NCI-H1105 (cell line): ENCODE measurements at regions not wholly inside any gene's neighbourhood (a gene's known extent, or its start where the extent isn't known, plus 50 kb on each side); places are given as distances from the start of the nearest gene placed in this dataset.

Source experiments
- DNase-seq: peaks from one replicate; lab custom pipeline; 2025; lab: John Stamatoyannopoulos, UW

- peak; percentile 41 for DNase-seq
These were observed 235.8 kb upstream of the TMTC1 start for GRCh38 chr12:30019366-30020140.

DNA sequence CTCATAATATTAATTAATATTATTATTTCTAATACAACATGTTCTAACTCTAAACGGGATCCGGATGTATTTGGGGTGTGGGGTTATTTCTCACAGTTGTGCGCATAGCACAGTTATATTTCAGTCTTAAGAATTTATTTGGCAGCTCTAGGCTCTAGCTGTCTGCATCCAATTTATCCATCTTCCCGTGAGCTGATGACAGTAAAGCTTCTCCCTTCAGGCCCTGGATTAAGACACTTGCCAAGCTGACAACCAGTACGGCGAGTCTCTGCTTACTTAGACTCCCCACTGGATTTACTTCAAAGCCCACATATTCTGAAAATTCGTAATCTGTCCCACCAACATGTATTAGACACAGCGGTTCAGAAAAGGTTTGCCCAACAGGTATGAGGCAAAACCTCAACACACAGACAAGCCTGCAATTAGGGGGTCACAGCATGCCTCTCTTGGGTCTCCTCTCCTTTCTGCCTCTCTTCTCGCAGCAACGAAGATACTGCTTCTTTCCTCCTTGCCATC lies 232.9 kb upstream of the TMTC1 start:
- DNase-seq, result no peak

DNA sequence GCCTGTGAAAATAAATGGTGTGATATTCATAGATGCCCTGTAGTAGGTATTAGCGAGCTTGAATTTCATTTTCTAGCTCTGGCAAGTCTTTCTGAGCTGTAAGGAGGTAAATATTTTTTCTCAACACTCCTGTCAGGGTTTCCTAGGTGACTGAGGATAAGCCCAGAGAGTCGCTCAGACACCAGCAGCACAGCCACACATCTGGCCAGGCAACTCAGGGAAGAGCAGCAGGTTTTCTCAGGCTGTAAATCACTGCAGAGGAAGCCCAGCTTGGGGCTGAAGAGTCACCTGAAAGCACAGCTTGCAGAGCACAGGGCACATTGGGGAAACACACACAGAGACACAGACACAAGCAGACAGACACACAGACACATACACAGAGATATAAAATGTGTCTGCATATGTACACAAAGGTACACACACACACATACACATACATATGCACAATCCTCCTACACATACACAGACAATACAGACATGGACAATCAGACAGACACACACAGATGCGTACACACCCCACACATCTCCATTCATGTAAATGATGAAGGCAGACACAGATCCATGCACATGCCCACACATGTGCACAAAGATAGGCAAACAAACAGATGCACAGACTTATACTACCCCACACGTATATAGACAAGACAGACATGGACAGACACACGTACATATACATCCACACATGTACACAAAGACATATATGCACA lies 232.0 kb upstream of the TMTC1 start:
- DNase-seq, result no peak

DNA sequence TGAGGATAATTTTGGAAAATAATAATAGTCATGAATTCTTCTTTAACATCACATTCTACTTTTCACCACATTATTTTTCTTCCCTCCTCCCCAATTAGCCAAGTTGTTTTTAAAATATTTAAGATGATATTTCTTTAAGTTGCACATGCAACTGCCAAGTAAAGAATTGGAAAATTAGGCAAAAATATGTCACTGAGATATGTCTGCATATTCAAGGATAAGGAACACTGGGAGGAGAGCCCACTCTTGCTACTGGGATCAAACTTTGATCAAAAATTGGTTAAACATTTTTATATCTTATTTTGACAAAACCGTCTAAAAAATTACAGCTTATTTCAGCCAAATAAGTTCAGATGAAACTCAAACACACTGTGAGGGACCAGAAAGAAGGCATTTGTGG lies 231.2 kb upstream of the TMTC1 start:
- no peak for DNase-seq

DNA sequence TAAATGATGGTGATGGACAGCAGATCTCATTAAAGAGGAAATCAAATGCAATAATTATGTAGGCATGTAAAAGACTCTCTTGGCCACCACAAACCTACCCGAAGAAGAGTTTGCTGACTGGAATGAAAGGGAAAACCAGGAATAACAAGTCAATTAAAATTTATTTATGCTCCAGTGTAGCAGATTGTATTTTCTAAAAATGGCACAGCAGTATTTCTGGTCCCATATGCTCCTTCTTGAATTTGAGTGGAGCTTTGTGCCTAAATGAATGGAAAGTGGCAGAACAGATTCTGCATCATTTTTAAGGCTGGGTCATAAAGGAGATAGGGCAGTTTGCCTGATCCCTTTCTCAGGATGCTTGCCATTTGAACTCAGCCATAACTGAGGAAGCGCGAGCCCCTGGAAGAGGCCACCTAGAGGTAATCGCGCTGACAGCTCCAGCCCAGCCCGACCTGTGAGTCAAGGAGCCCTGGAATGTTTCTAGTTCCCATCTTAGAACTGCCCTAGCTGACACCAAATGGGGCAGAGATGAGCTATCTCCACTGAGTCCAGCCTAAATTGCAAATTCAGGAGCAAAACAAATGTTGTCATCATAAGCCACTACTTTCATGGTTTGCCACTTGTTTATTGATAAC lies 229.2 kb upstream of the TMTC1 start:
- DNase-seq, result no peak

- DNase-seq, result no peak
These were observed 226.6 kb upstream of the TMTC1 start for GRCh38 chr12:30010071-30011052.

DNA sequence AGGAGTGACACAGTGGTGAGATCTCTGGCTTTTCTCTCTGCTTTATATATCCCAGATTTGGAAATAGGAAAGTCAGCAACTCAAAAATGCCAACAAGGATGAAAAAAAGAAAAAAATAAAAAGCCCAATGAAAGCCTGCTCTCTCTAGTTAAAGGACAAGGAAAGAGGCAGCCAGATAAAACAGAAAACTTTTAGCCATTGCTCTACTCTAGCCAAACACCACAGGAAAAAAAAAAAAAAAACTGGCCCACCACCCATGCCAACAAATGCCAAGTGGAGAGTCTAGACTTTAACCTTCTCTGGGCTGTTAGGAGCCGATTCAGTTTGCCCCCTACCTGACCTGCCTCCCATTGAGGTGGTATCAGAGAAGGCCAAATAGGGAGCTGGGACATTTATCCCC lies 222.3 kb upstream of the TMTC1 start:
- no peak for DNase-seq

DNA sequence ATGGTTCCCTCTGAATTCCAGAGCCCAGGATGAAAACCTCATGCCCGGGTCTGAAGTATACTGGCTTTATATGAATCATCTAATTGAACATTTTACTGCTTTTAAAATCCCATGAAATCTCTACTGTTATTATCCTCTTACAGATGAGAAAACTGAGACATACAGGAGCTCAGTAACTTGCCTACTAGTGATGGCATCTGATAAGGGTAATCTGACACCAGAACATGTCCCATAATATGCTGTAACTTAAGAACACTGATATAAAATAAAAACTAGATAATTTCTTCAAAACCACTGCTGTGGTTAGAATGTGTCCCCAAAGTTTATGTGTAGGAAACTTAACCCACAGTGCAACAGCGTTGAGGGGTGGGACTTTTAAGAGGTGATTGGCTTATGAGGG lies 219.6 kb upstream of the TMTC1 start:
- no peak for DNase-seq

DNA sequence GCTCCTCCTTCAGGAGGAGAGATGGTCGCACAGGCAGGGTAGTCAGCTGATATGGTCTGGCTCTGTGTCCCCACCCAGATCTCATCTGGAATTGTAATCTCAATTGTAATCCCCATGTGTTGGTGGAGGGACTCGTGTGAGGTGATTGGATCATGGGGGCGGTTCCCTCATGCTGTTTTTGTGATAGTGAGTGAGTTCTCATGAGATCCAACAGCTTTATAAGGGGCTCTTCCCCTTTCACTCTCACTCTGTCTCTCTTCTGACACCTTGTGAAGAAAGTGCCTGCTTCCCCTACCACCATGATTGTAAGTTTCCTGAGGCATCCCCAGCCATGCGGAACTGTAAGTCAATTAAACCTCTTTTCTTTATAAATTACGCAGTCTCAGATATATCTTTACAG lies 218.9 kb upstream of the TMTC1 start:
- no peak for DNase-seq

DNA sequence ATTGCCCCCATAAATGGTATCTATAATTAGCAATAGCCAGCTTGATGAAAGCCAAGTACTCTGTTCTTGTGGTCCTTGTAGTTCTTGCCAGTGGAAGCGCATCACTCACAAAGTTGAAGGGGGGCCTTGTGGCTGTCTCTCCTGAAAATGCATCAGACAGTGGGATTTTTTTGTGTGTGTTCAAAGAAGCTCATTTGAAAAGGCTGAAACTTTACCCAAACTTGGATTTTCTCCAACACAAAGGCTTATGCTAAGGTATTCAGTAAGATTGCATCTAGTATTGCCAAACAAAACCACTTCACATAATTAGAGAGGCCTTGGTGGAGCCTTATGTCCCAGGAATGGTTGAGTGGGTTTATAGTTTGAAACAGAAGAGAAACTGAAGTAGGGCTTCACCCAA lies 216.7 kb upstream of the TMTC1 start:
- peak; percentile 37 for DNase-seq

GRCh38 chr12:29996993-29997392 lies 213.3 kb upstream of the TMTC1 start:
- no peak for DNase-seq

DNA sequence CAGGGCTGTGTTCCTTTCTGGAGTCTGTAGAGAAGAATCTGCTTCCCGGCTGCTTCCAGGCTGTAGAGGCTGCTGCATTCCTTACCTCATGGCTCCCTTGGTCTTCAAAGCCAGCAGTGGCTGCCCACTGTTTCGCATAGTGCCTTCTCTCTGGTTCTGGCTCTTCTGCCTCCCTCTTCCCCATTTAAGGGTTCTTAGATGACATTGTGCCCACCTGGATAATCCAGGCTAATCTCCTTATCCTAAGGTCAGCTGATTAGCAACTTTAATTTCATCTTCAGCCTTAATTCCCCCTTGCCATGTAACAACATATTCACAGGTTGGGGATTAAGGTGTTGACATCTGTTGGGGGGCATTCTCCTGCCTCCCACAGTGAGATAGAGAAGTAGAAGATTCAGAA lies 208.6 kb upstream of the TMTC1 start:
- no peak for DNase-seq

- DNase-seq, result no peak
These were observed 208.2 kb upstream of the TMTC1 start for GRCh38 chr12:29991924-29992323.

DNA sequence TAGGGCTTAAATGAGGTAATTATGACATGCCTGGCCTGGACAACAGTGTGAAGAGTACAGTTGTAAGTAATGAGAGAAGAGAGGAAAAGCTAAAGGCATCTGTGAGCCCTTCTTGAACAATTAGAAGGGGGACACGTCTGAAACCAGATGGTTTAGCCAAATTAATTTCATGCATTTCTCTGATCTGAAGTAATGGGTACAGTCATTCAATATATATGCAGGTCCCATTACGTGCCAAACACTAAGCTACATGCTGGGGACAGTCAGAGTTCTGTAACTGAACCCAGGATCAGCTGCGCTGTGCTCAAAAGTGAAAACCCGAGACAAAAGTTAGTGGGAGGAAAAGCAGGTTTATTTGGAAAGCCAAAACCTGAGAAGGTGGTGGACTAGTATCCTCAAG lies 207.2 kb upstream of the TMTC1 start:
- no peak for DNase-seq

DNA sequence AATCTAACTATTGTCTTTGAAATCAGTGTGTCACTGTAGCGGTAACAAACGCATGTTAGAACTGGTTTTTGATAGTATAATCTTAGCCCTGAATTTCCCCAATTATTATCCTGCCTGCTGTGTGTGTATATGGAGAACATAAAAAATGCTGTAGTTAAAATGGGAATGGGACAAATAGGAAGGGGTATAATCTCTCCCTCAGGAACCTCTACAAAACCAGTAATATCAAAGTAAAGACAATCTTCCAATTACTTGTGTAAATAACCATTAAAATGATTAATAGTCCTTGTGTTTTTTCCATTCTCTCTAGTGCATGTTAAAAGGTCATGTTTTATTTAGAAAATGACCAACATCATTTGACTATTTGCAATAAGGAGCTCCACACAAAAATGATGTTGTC lies 200.1 kb upstream of the TMTC1 start:
- peak; percentile 61 for DNase-seq

DNA sequence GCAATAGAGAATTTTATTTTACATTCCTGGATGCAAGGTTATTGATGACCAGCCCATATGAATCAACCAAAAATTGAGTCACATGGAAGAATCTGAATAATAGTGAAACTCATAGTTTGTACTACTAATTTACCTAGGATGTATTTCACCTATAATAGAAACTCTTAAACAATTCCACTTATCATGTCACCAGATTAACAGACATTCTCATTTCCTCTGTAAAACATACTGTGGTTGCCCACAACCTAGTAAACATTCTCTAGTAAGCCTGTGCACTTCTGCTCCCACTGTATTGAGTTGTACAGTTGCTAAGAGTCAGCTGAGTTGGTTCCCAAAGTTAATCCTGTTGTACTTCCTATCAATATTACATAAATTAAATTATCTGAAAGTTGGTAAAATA lies 196.6 kb upstream of the TMTC1 start:
- no peak for DNase-seq

DNA sequence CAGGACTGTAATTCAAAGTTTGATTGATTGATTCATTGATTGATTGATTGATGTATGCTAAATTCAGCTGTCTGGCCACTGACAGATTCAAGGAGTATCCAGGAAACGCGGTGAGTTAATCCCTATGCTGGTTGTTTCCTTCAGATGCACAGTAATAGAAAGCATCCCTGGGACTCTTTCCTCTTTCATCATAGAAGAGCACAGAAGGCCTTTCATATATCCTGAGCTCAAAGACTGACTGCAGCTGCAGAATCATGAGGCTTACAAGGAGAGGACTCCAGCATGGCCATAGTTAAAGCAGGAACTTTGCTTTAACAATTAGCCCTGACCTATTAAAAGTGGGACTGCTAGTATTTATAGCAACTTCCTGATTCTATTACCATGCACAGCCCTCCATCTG lies 187.7 kb upstream of the TMTC1 start:
- DNase-seq, result no peak

DNA sequence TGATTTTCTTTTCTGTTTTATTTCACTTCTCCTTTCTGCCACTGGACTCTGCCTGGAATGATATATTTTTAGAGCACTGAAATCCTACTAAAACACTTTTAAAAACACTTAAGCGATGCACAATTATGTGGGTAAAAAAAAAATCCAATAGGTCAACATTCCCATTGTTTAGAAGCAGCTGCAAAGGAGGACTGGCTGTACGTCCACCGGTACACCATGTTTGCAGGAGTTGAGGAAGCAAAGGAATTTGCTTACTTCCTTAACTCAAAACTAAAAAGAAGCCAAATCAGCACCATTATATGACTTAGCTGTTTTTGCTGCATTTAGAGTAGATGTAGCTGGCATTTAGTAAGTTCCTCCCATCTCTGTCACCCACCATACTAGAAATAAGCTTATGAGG lies 186.8 kb upstream of the TMTC1 start:
- DNase-seq, result no peak

GRCh38 chr12:29962276-29963035 lies 178.7 kb upstream of the TMTC1 start:
- DNase-seq, result no peak

GRCh38 chr12:29961231-29961630 lies 177.5 kb upstream of the TMTC1 start:
- DNase-seq, result no peak

GRCh38 chr12:29960122-29960521 lies 176.4 kb upstream of the TMTC1 start:
- DNase-seq, result no peak
